ENCODE measurements at regions not wholly inside any gene's neighbourhood (a gene's known extent, or its start where the extent isn't known, plus 50 kb on each side); places are given as distances from the start of the nearest gene placed in this dataset.

GRCh38 chr3:164658125-164658524, 420.2 kb downstream of the SI start:
- DNase-seq = no peak
- H3K9me3 ChIP-seq (ENCODE audit: control insufficient read depth, low read depth, low read length) = no peaks in the 10 kb centered on the region
- no peak overlapping the region for H2BK20ac ChIP-seq (ENCODE audit: low read depth, low read length, poor library complexity, severe bottlenecking)
- no peak overlapping the region for H3K9ac ChIP-seq (ENCODE audit: extremely low read depth, insufficient read length, low read length)
- H3T11ph ChIP-seq (ENCODE audit: low read length) = no peak overlapping the region
- H3K4ac ChIP-seq (ENCODE audit: low read depth, low read length) = no peak overlapping the region
- H2AK5ac ChIP-seq (ENCODE audit: insufficient read length, low read length) = no peak overlapping the region
- no peaks in the 10 kb centered on the region for H3K4me1 ChIP-seq (ENCODE audit: insufficient read depth, low read length)
- no peak for TF ChIP-seq CTCF (conservative IDR thresholded peaks at IDR 0.05)
- H2BK5ac ChIP-seq (ENCODE audit: insufficient read length, low read length) = no peak overlapping the region
- no peaks in the 10 kb centered on the region for H3K23me2 ChIP-seq (ENCODE audit: insufficient read length, low read depth, low read length, poor library complexity, severe bottlenecking)
- H2BK120ac ChIP-seq (ENCODE audit: low read depth, low read length, poor library complexity, severe bottlenecking) = no peak overlapping the region
- H2AFZ ChIP-seq (ENCODE audit: low read length) = peak overlapping the region; percentile 16
- no peak overlapping the region for H4K91ac ChIP-seq (ENCODE audit: insufficient read length, low read depth, low read length)
- no peaks in the 10 kb centered on the region for H3K79me1 ChIP-seq (ENCODE audit: insufficient read depth, low read depth, low read length, poor library complexity, severe bottlenecking)
- H3K36me3 Mint-ChIP-seq (ENCODE audit: insufficient read depth in 1 of 3, low read depth in 3 of 3) = no peaks in the 10 kb centered on the region
- no peaks in the 10 kb centered on the region for H3K79me2 ChIP-seq (ENCODE audit: insufficient read depth, low read length)
- H3K4me3 Mint-ChIP-seq = no peak overlapping the region
- H3K56ac ChIP-seq (ENCODE audit: insufficient read length, low read depth, low read length) = peak overlapping the region; percentile 43
- no peak overlapping the region for H3K18ac ChIP-seq (ENCODE audit: insufficient read length, low read depth, low read length)
- H2BK12ac ChIP-seq (ENCODE audit: insufficient read length, low read depth, low read length) = no peak overlapping the region
- no peak overlapping the region for H2BK15ac ChIP-seq (ENCODE audit: low read depth, low read length)
- no peak overlapping the region for H4K8ac ChIP-seq (replicated peaks; ENCODE audit: insufficient read length, low read depth, low read length)
- no peak overlapping the region for H3K4me2 ChIP-seq (ENCODE audit: insufficient read depth, insufficient read length, low read length)
- H3K9me3 Mint-ChIP-seq = no peaks in the 10 kb centered on the region
- no peak overlapping the region for H4K5ac ChIP-seq (ENCODE audit: insufficient read length, low read depth, low read length)
- H3K27me3 Mint-ChIP-seq (ENCODE audit: low read depth) = no peaks in the 10 kb centered on the region
- WGBS (ENCODE audit: extremely low coverage, insufficient read length, low lambda C conversion rate) = no CpG with 5 or more reads among the region's 1 CpG
- H3K27me3 ChIP-seq (ENCODE audit: insufficient read depth, low read length) = no peaks in the 10 kb centered on the region
- H3K4me1 Mint-ChIP-seq = no peaks in the 10 kb centered on the region
- no peak overlapping the region for H3K23ac ChIP-seq (ENCODE audit: insufficient read length, low read depth, low read length)
- H4K20me1 ChIP-seq (ENCODE audit: control insufficient read depth, insufficient read depth, insufficient read length) = no peaks in the 10 kb centered on the region
- no peak overlapping the region for H3K27ac ChIP-seq (ENCODE audit: insufficient read length, low read depth, low read length)
- H3K27ac Mint-ChIP-seq = no peak overlapping the region; a peak in 1 of 7 replicates
- no peak overlapping the region for H3K14ac ChIP-seq (ENCODE audit: insufficient read depth, low read length)
